UCSD-AML1 (cell line): ENCODE measurements at regions not wholly inside any gene's neighbourhood (a gene's known extent, or its start where the extent isn't known, plus 50 kb on each side); places are given as distances from the start of the nearest gene placed in this dataset.
A peak's percentile ranks its signal among the peaks of the same experiment; 100 is the strongest.
"Not testable (repeated sequence)": the region's sequence is repeated elsewhere in the genome, so short reads cannot be mapped to it uniquely, and the experiment has no call there.

Experiments
- DNase-seq: peaks from one replicate; lab custom pipeline; 2025; ENCODE audit not compliant: unreplicated experiment; lab: John Stamatoyannopoulos, UW

GRCh38 chr3:194939949-194940770 lies 254.5 kb downstream of the FAM43A start:
- no peak for DNase-seq

- DNase-seq: no peak
Observed at GRCh38 chr3:194941360-194941955, 255.8 kb downstream of the FAM43A start.

- DNase-seq: no peak
Observed at GRCh38 chr3:194941956-194942511, 256.4 kb downstream of the FAM43A start.

- DNase-seq: no peak
Observed at GRCh38 chr3:194944526-194944925, 258.8 kb downstream of the FAM43A start.

- DNase-seq: no peak
Observed at GRCh38 chr3:194945508-194945907, 259.8 kb downstream of the FAM43A start.

GRCh38 chr3:194946091-194946490 lies 260.4 kb downstream of the FAM43A start:
- no peak for DNase-seq

- DNase-seq: no peak
Observed at GRCh38 chr3:194949592-194949991, 263.9 kb downstream of the FAM43A start.

GRCh38 chr3:194950906-194951628 lies 265.4 kb downstream of the FAM43A start:
- no peak for DNase-seq

- not testable (repeated sequence) for DNase-seq
Observed at GRCh38 chr3:194951629-194951920, 265.9 kb downstream of the FAM43A start.

GRCh38 chr3:194951931-194952582 lies 266.4 kb downstream of the FAM43A start:
- DNase-seq: no peak

- peak; percentile 34 for DNase-seq
Observed at GRCh38 chr3:194952841-194953241, 267.2 kb downstream of the FAM43A start.

- DNase-seq: no peak
Observed at GRCh38 chr3:194953291-194953690, 267.6 kb downstream of the FAM43A start.

- no peak for DNase-seq
Observed at GRCh38 chr3:194955546-194955945, 269.9 kb downstream of the FAM43A start.

GRCh38 chr3:194955979-194956696 lies 270.5 kb downstream of the FAM43A start:
- DNase-seq: no peak

GRCh38 chr3:194956697-194957396 lies 271.2 kb downstream of the FAM43A start:
- DNase-seq: no peak

- no peak for DNase-seq
Observed at GRCh38 chr3:194957743-194958240, 272.1 kb downstream of the FAM43A start.

GRCh38 chr3:194959217-194959616 lies 273.5 kb downstream of the FAM43A start:
- no peak for DNase-seq

GRCh38 chr3:194959666-194960065 lies 274.0 kb downstream of the FAM43A start:
- DNase-seq: not testable (repeated sequence)

GRCh38 chr3:194960446-194961032 lies 274.9 kb downstream of the FAM43A start:
- DNase-seq: no peak
